ENCODE measurements at regions not wholly inside any gene's neighbourhood (a gene's known extent, or its start where the extent isn't known, plus 50 kb on each side); places are given as distances from the start of the nearest gene placed in this dataset.
A peak's percentile ranks its signal among the peaks of the same experiment; 100 is the strongest.

- DNase-seq, result no peak
Measured at GRCh38 chr6:47360388-47360787, 50.7 kb upstream of the TNFRSF21 start.

GRCh38 chr6:47362857-47363461, 53.3 kb upstream of the TNFRSF21 start:
- no peak for DNase-seq

- DNase-seq, result no peak
Measured at GRCh38 chr6:47363736-47364135, 54.0 kb upstream of the TNFRSF21 start.

GRCh38 chr6:47366335-47366890, 56.7 kb upstream of the TNFRSF21 start:
- no peak for DNase-seq

GRCh38 chr6:47371139-47371869, 61.6 kb upstream of the TNFRSF21 start:
- no peak for DNase-seq

- DNase-seq, result no peak
Measured at GRCh38 chr6:47371870-47372255, 62.2 kb upstream of the TNFRSF21 start.

- no peak for DNase-seq
Measured at GRCh38 chr6:47372318-47372717, 62.6 kb upstream of the TNFRSF21 start.

DNA sequence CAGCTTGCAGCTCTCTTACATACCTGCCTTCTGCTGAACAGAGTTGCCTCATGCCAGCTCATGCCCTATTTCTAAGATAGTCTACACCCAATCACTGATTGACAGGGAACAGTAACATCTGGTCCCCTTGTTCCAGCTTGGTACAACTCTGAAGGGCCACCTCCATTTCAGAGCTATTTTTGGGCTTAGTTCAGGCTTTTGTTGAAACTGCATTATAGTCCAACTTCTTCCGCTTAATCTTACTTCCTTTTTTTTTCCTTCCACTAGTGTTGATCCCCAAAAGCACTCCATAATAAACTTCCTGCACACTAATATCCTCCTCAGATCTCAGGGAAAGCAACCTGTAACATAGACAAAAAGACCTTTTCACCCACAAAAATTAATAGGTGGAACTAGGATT, 65.7 kb upstream of the TNFRSF21 start:
- DNase-seq, result no peak

GRCh38 chr6:47376930-47377329, 67.2 kb upstream of the TNFRSF21 start:
- no peak for DNase-seq

DNA sequence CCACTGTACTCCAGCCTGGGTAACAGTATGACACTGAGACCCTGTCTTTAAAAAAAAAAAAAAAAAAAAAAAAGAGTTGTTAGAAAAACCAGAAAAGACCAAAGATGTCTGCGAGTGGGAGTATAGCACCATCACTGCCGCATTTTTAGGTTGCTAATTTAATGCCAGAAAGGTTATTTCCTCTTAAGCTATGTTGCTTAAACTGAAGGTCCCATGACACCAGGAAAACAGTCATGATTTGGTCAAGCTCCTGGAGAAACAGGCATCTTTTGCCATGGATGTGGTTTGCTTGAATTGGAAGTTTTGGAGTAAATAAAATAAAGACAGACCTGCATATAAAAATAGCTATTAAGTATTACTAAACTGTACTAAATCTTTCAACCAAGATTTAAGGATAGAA, 68.3 kb upstream of the TNFRSF21 start:
- no peak for DNase-seq

DNA sequence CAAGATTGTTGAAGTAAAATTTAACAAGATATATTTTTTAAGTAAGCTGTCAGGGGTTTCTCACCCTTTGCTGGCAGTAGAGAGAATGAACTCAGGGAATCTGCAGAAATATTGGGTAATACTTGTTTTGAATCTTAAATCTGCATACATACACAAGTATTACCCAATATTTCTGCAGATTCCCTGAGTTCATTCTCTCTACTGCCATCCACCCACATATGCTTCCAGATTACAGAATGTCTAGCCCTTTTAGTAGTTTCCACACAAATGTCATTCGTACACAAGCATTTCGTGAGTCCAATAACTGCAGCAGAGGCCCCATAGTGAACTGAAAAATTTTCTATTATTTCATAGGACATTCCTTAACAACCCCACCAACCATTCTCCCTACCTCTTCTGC, 69.6 kb upstream of the TNFRSF21 start:
- no peak for DNase-seq

- DNase-seq, result no peak
Measured at GRCh38 chr6:47380251-47380650, 70.5 kb upstream of the TNFRSF21 start.

GRCh38 chr6:47381036-47381435, 71.3 kb upstream of the TNFRSF21 start:
- no peak for DNase-seq

DNA sequence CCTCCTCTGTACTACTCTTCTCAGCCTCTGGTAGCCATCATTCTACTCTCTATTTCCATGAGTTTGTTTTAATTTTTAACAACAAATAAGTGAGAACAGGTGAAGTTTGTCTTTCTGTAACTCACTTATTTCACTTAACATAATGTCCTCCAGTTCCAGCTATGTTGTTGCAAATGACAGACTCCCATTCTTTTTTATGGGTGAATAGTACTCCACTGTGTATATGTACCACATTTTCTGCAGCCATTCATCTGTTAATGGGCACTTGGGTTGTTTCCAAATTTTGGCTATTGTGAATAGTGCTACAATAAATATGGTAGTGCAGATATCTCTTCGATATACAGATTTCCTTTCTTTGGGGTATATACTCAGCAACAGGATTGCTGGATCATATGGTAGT, 73.7 kb upstream of the TNFRSF21 start:
- DNase-seq, result no peak

- no peak for DNase-seq
Measured at GRCh38 chr6:47391675-47392074, 82.0 kb upstream of the TNFRSF21 start.

GRCh38 chr6:47392251-47392650, 82.5 kb upstream of the TNFRSF21 start:
- no peak for DNase-seq

GRCh38 chr6:47396401-47397069, 81.1 kb upstream of the CD2AP start:
- DNase-seq, result no peak

DNA sequence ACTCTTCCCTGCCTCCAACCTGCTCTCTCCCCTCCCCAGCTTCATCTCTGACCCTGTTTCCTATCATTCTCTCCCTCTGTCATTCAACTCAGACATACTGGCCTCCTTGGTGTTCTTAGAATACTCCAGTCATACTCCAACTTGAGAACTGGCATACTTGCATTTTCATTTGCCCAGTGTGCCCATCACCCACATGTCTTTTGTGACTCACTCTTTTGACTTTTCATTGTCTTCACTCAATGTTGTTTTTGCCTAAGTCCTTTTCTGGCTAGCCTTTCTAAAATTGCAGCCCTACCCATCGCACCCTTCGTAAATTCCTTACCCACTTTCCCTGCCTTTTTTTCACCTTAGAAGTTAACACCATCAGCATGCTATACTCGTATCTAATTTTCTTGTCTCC, 77.0 kb upstream of the CD2AP start:
- no peak for DNase-seq

- DNase-seq, result no peak
Measured at GRCh38 chr6:47402081-47402480, 75.5 kb upstream of the CD2AP start.

DNA sequence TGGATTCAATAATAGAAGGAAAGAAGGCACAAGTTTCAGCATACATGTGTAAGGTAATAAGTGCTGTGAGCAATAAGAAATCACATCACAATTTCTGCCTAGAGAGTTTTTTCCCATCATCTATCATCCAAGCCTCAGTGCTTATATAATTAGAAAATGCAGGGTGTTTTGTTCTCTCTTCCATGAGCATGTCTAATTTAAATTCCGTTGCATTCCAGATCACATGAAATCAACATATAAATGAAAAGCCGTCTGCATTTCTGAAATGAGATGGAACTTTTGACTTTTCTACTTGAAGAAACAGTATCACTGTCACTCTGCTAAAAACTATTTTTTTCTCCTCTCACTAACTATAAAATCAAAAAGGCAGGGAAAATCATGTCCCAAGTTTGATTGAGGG, 74.5 kb upstream of the CD2AP start:
- no peak for DNase-seq

DNA sequence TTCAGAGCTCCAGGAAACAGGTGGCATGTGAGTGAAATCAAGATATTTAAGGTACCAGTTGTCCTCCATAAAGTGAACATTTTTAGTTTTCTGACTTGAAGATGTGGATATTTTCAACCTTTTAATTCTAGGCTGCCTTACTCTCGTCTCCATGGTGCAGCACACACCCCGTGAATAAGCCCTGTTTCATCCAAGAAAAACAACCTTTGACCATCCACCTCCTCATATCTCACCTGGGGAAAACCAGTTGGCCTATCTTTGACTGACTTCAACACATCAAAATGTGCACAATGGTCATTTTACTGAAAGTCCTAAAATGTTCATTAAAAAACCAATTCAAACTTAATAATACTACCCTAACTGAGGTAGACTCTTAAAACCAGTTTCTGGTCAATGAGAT, 73.8 kb upstream of the CD2AP start:
- DNase-seq, result no peak

DNA sequence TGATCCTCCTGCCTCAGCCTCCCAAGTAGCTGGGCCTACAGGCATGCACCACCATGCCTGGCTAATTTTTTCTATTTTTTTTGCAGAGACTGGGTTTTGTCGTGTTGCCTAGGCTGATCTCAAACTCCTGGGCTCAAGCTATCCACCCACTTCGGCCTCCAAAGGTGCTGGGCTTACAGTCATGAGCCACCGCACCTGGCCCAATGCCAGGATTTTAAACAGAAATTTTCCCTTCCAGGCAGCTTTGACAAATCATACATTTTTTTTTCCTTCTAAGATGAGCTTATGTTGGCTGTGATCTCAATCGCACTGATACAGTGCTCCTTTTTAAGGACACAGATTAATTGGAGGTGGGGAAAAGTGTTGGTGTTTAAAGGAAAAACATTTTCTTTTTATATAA, 73.2 kb upstream of the CD2AP start:
- no peak for DNase-seq

- DNase-seq, result peak; percentile 75
Measured at GRCh38 chr6:47405273-47405672, 72.3 kb upstream of the CD2AP start.

Measured in NCI-H748 treated with DMSO at 0.1 percent for 48 hours (cell line).